Activated naive CD8-positive, alpha-beta T cell treated with anti-CD3 and anti-CD28 coated beads, Interleukin-2, amount 10 ng/mL, durations not matched to agents 7 days and 5 days (primary cell): ENCODE measurements at regions not wholly inside any gene's neighbourhood (a gene's known extent, or its start where the extent isn't known, plus 50 kb on each side); places are given as distances from the start of the nearest gene placed in this dataset.
"Not testable (repeated sequence)": the region's sequence is repeated elsewhere in the genome, so short reads cannot be mapped to it uniquely, and the experiment has no call there.

ENCODE experiments used
- ATAC-seq: fragments of 150-1000 bp; cut with Tn5 transposase; one replicate; pipeline ENCODE4 v1.10.0; 2021; ENCODE audit warnings: low read depth, moderate library complexity
- POLR2A ChIA-PET: fragments of 350-600 bp; sonication (Branson Sonifier 250); formaldehyde crosslinking; loops from one replicate; lab custom pipeline; 2021; ENCODE audit warnings: antibody characterized with exemption; lab: Charles Lee
- DNase-seq: peaks from one replicate; pipeline ENCODE4 v3.0.0; 2021
- H3K27ac Mint-ChIP-seq: one replicate; pipeline ENCODE4 v1.8.0; 2022; ENCODE audit warnings: mild to moderate bottlenecking, mixed read lengths
- H3K27me3 Mint-ChIP-seq: one replicate; pipeline ENCODE4 v1.8.0; 2022; ENCODE audit warnings: mild to moderate bottlenecking, moderate library complexity, mixed read lengths
- H3K36me3 Mint-ChIP-seq: one replicate; pipeline ENCODE4 v1.8.0; 2021; ENCODE audit warnings: mild to moderate bottlenecking, mixed read lengths
- H3K4me1 Mint-ChIP-seq: one replicate; pipeline ENCODE4 v1.8.0; 2021; ENCODE audit warnings: mixed read lengths
- H3K4me3 Mint-ChIP-seq: one replicate; pipeline ENCODE4 v1.8.0; 2022; ENCODE audit warnings: mild to moderate bottlenecking, moderate library complexity, mixed read lengths
- H3K9me3 Mint-ChIP-seq: one replicate; pipeline ENCODE4 v1.8.0; 2021; ENCODE audit warnings: mixed read lengths

- POLR2A ChIA-PET: no interaction called here
- H3K4me1 Mint-ChIP-seq: no peaks in the 10 kb centered on the region
- no peak overlapping the region for H3K27ac Mint-ChIP-seq
- peaks cover 1% of the 10 kb centered on the region for H3K9me3 Mint-ChIP-seq
- no peak for ATAC-seq
- H3K27me3 Mint-ChIP-seq: no peaks in the 10 kb centered on the region
- no peak for DNase-seq
- no peak overlapping the region for H3K4me3 Mint-ChIP-seq
- no peaks in the 10 kb centered on the region for H3K36me3 Mint-ChIP-seq
These were observed 84.5 kb upstream of the C10orf90 start for GRCh38 chr10:126754966-126755365.

- Mint-ChIP-seq H3K9me3 (peaks cover 6% of the 10 kb centered on the region), H3K4me3 (no peak overlapping the region), H3K27me3 (no peaks in the 10 kb centered on the region), H3K36me3 (no peaks in the 10 kb centered on the region), H3K4me1 (no peaks in the 10 kb centered on the region), H3K27ac (no peak overlapping the region)
- POLR2A ChIA-PET: no interaction called here
- DNase-seq (no peak), ATAC-seq (no peak)
These were observed 88.4 kb upstream of the C10orf90 start for GRCh38 chr10:126758867-126759266.

GRCh38 chr10:126759531-126759930 is 89.0 kb upstream of the C10orf90 start:
- H3K4me3 Mint-ChIP-seq: no peak overlapping the region
- H3K4me1 Mint-ChIP-seq: no peaks in the 10 kb centered on the region
- no peaks in the 10 kb centered on the region for H3K27me3 Mint-ChIP-seq
- ATAC-seq (no peak), DNase-seq (no peak)
- POLR2A ChIA-PET: no interaction called here
- no peaks in the 10 kb centered on the region for H3K36me3 Mint-ChIP-seq
- peaks cover 8% of the 10 kb centered on the region for H3K9me3 Mint-ChIP-seq
- H3K27ac Mint-ChIP-seq: no peak overlapping the region

- ATAC-seq, H3K4me3 Mint-ChIP-seq, POLR2A ChIA-PET, H3K36me3 Mint-ChIP-seq, H3K27ac Mint-ChIP-seq, H3K4me1 Mint-ChIP-seq, H3K27me3 Mint-ChIP-seq, DNase-seq, H3K9me3 Mint-ChIP-seq: not testable (repeated sequence)
These were observed 96.2 kb upstream of the C10orf90 start for GRCh38 chr10:126766646-126767045.

- ATAC-seq: no peak
- Mint-ChIP-seq H3K4me3 (no peak overlapping the region), H3K9me3 (peaks cover 2% of the 10 kb centered on the region), H3K4me1 (no peaks in the 10 kb centered on the region), H3K27ac (no peak overlapping the region), H3K36me3 (no peaks in the 10 kb centered on the region), H3K27me3 (no peaks in the 10 kb centered on the region)
- POLR2A ChIA-PET: no interaction called here
- no peak for DNase-seq
These were observed 100.3 kb upstream of the C10orf90 start for GRCh38 chr10:126770809-126771208.

- H3K27me3 Mint-ChIP-seq: no peaks in the 10 kb centered on the region
- H3K27ac Mint-ChIP-seq: no peak overlapping the region
- no peaks in the 10 kb centered on the region for H3K36me3 Mint-ChIP-seq
- POLR2A ChIA-PET: no interaction called here
- no peak overlapping the region for H3K4me3 Mint-ChIP-seq
- no peaks in the 10 kb centered on the region for H3K9me3 Mint-ChIP-seq
- DNase-seq: no peak
- no peak for ATAC-seq
- no peaks in the 10 kb centered on the region for H3K4me1 Mint-ChIP-seq
These were observed 105.7 kb upstream of the C10orf90 start for GRCh38 chr10:126776168-126776567.

- no peaks in the 10 kb centered on the region for H3K36me3 Mint-ChIP-seq
- POLR2A ChIA-PET: no interaction called here
- no peak overlapping the region for H3K4me3 Mint-ChIP-seq
- no peak overlapping the region for H3K27ac Mint-ChIP-seq
- H3K4me1 Mint-ChIP-seq: no peaks in the 10 kb centered on the region
- ATAC-seq: no peak
- H3K9me3 Mint-ChIP-seq: no peaks in the 10 kb centered on the region
- DNase-seq: no peak
- no peaks in the 10 kb centered on the region for H3K27me3 Mint-ChIP-seq
These were observed 107.2 kb upstream of the C10orf90 start for GRCh38 chr10:126777714-126778113.

GRCh38 chr10:126781450-126782216 is 111.1 kb upstream of the C10orf90 start:
- H3K4me1 Mint-ChIP-seq: no peaks in the 10 kb centered on the region
- H3K4me3 Mint-ChIP-seq: no peak overlapping the region
- H3K9me3 Mint-ChIP-seq: no peaks in the 10 kb centered on the region
- no peaks in the 10 kb centered on the region for H3K27me3 Mint-ChIP-seq
- no peaks in the 10 kb centered on the region for H3K36me3 Mint-ChIP-seq
- no peak for DNase-seq
- H3K27ac Mint-ChIP-seq: no peak overlapping the region
- ATAC-seq: no peak
- POLR2A ChIA-PET: no interaction called here

- H3K36me3 Mint-ChIP-seq: no peaks in the 10 kb centered on the region
- H3K27me3 Mint-ChIP-seq: no peaks in the 10 kb centered on the region
- H3K4me3 Mint-ChIP-seq: no peak overlapping the region
- no peaks in the 10 kb centered on the region for H3K4me1 Mint-ChIP-seq
- no peaks in the 10 kb centered on the region for H3K9me3 Mint-ChIP-seq
- POLR2A ChIA-PET: no interaction called here
- ATAC-seq (no peak), DNase-seq (no peak)
- H3K27ac Mint-ChIP-seq: no peak overlapping the region
These were observed 113.5 kb upstream of the C10orf90 start for GRCh38 chr10:126783806-126784557.

GRCh38 chr10:126787201-126787600 is 116.7 kb upstream of the C10orf90 start:
- POLR2A ChIA-PET: no interaction called here
- no peaks in the 10 kb centered on the region for H3K9me3 Mint-ChIP-seq
- ATAC-seq: no peak
- no peak overlapping the region for H3K4me3 Mint-ChIP-seq
- H3K27ac Mint-ChIP-seq: no peak overlapping the region
- no peaks in the 10 kb centered on the region for H3K36me3 Mint-ChIP-seq
- H3K27me3 Mint-ChIP-seq: no peaks in the 10 kb centered on the region
- DNase-seq: no peak
- H3K4me1 Mint-ChIP-seq: no peaks in the 10 kb centered on the region

GRCh38 chr10:126795318-126795717 is 109.9 kb upstream of the DOCK1 start:
- no peaks in the 10 kb centered on the region for H3K27me3 Mint-ChIP-seq
- DNase-seq (no peak), ATAC-seq (no peak)
- no peaks in the 10 kb centered on the region for H3K36me3 Mint-ChIP-seq
- H3K4me3 Mint-ChIP-seq: no peak overlapping the region
- POLR2A ChIA-PET: no interaction called here
- no peak overlapping the region for H3K27ac Mint-ChIP-seq
- H3K9me3 Mint-ChIP-seq: peaks cover 11% of the 10 kb centered on the region
- no peaks in the 10 kb centered on the region for H3K4me1 Mint-ChIP-seq

GRCh38 chr10:126798649-126799048 is 106.6 kb upstream of the DOCK1 start:
- H3K27ac Mint-ChIP-seq: no peak overlapping the region
- H3K36me3 Mint-ChIP-seq: no peaks in the 10 kb centered on the region
- H3K4me3 Mint-ChIP-seq: no peak overlapping the region
- DNase-seq (no peak), ATAC-seq (no peak)
- POLR2A ChIA-PET: no interaction called here
- H3K9me3 Mint-ChIP-seq: peaks cover 8% of the 10 kb centered on the region
- no peaks in the 10 kb centered on the region for H3K4me1 Mint-ChIP-seq
- H3K27me3 Mint-ChIP-seq: no peaks in the 10 kb centered on the region

GRCh38 chr10:126803394-126803793 is 101.8 kb upstream of the DOCK1 start:
- H3K27ac Mint-ChIP-seq: no peak overlapping the region
- no peaks in the 10 kb centered on the region for H3K4me1 Mint-ChIP-seq
- no peak overlapping the region for H3K4me3 Mint-ChIP-seq
- POLR2A ChIA-PET: no interaction called here
- no peaks in the 10 kb centered on the region for H3K36me3 Mint-ChIP-seq
- H3K27me3 Mint-ChIP-seq: no peaks in the 10 kb centered on the region
- DNase-seq (no peak), ATAC-seq (no peak)
- peaks cover 2% of the 10 kb centered on the region for H3K9me3 Mint-ChIP-seq

- POLR2A ChIA-PET: no interaction called here
- DNase-seq: no peak
- H3K27me3 Mint-ChIP-seq: no peaks in the 10 kb centered on the region
- no peaks in the 10 kb centered on the region for H3K4me1 Mint-ChIP-seq
- ATAC-seq: no peak
- no peaks in the 10 kb centered on the region for H3K36me3 Mint-ChIP-seq
- H3K27ac Mint-ChIP-seq: no peak overlapping the region
- H3K9me3 Mint-ChIP-seq: peaks cover 2% of the 10 kb centered on the region
- no peak overlapping the region for H3K4me3 Mint-ChIP-seq
These were observed 100.8 kb upstream of the DOCK1 start for GRCh38 chr10:126804396-126804795.
